ENCODE measurements at regions not wholly inside any gene's neighbourhood (a gene's known extent, or its start where the extent isn't known, plus 50 kb on each side); places are given as distances from the start of the nearest gene placed in this dataset.

DNA sequence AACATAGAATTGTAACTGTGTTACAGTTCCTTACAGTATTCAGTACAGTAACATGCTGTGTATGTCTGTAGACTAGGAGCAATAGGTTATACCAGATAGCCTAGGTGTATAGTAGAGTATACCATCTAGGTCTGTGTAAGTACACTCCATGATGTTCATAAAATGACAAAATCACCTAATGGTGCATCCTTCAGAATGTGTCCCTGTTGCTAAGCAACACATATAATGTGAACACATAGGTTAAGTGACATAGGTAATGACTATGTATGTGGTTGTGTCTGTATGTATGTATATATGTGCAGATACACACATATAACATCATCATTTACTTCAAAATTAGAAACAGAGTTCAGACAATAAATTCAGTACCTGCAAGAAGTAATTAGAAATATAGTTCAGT lies 146.8 kb upstream of the GAP43 start:
- H3K9ac ChIP-seq (ENCODE audit: extremely low read depth, insufficient read length, low read length): no peak overlapping the region
- H2BK12ac ChIP-seq (ENCODE audit: insufficient read length, low read depth, low read length): no peak overlapping the region
- H2AFZ ChIP-seq (ENCODE audit: low read length): no peak overlapping the region
- no peaks in the 10 kb centered on the region for H3K27me3 Mint-ChIP-seq (ENCODE audit: low read depth)
- H3K4me1 ChIP-seq (ENCODE audit: insufficient read depth, low read length): peaks cover 5% of the 10 kb centered on the region; the same call in 1 of the 2 replicates
- H3K79me2 ChIP-seq (ENCODE audit: insufficient read depth, low read length): no peaks in the 10 kb centered on the region
- peaks cover 12 to 14% of the 10 kb centered on the region in 2 experiments for H3K4me1 Mint-ChIP-seq
- H4K20me1 ChIP-seq (ENCODE audit: control insufficient read depth, insufficient read depth, insufficient read length): no peaks in the 10 kb centered on the region
- no peak overlapping the region for H3K56ac ChIP-seq (ENCODE audit: insufficient read length, low read depth, low read length)
- H2BK5ac ChIP-seq (ENCODE audit: insufficient read length, low read length): no peak overlapping the region
- no peaks in the 10 kb centered on the region for H3K9me3 Mint-ChIP-seq
- no peak overlapping the region for H3K4me2 ChIP-seq (ENCODE audit: insufficient read depth, insufficient read length, low read length)
- no peak overlapping the region for H4K91ac ChIP-seq (ENCODE audit: insufficient read length, low read depth, low read length)
- H3K9me3 ChIP-seq (ENCODE audit: control insufficient read depth, low read depth, low read length): no peaks in the 10 kb centered on the region
- no peak overlapping the region for H2AK5ac ChIP-seq (ENCODE audit: insufficient read length, low read length)
- no peaks in the 10 kb centered on the region for H3K23me2 ChIP-seq (ENCODE audit: insufficient read length, low read depth, low read length, poor library complexity, severe bottlenecking)
- no peak overlapping the region for H4K5ac ChIP-seq (ENCODE audit: insufficient read length, low read depth, low read length)
- no peak overlapping the region for H3K4me3 Mint-ChIP-seq
- no peak for DNase-seq
- H3T11ph ChIP-seq (ENCODE audit: low read length): no peak overlapping the region
- no peak overlapping the region for H3K23ac ChIP-seq (ENCODE audit: insufficient read length, low read depth, low read length)
- H2BK15ac ChIP-seq (ENCODE audit: low read depth, low read length): no peak overlapping the region
- no peak overlapping the region for H3K27ac ChIP-seq (ENCODE audit: insufficient read length, low read depth, low read length)
- no peak overlapping the region for H2BK120ac ChIP-seq (ENCODE audit: low read depth, low read length, poor library complexity, severe bottlenecking)
- H3K27ac Mint-ChIP-seq: no peak overlapping the region
- no peaks in the 10 kb centered on the region for H3K27me3 ChIP-seq (ENCODE audit: insufficient read depth, low read length)
- no peak overlapping the region for H3K4ac ChIP-seq (ENCODE audit: low read depth, low read length)
- H3K36me3 Mint-ChIP-seq (ENCODE audit: insufficient read depth in 1 of 3, low read depth in 3 of 3): no peaks in the 10 kb centered on the region
- no peaks in the 10 kb centered on the region for H3K79me1 ChIP-seq (ENCODE audit: insufficient read depth, low read depth, low read length, poor library complexity, severe bottlenecking)
- H4K8ac ChIP-seq (replicated peaks; ENCODE audit: insufficient read length, low read depth, low read length): no peak overlapping the region
- no peak overlapping the region for H2BK20ac ChIP-seq (ENCODE audit: low read depth, low read length, poor library complexity, severe bottlenecking)
- no peak overlapping the region for H3K18ac ChIP-seq (ENCODE audit: insufficient read length, low read depth, low read length)
- TF ChIP-seq, protein P1, sequence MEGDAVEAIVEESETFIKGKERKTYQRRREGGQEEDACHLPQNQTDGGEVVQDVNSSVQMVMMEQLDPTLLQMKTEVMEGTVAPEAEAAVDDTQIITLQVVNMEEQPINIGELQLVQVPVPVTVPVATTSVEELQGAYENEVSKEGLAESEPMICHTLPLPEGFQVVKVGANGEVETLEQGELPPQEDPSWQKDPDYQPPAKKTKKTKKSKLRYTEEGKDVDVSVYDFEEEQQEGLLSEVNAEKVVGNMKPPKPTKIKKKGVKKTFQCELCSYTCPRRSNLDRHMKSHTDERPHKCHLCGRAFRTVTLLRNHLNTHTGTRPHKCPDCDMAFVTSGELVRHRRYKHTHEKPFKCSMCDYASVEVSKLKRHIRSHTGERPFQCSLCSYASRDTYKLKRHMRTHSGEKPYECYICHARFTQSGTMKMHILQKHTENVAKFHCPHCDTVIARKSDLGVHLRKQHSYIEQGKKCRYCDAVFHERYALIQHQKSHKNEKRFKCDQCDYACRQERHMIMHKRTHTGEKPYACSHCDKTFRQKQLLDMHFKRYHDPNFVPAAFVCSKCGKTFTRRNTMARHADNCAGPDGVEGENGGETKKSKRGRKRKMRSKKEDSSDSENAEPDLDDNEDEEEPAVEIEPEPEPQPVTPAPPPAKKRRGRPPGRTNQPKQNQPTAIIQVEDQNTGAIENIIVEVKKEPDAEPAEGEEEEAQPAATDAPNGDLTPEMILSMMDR (conservative IDR thresholded peaks at IDR 0.05): no peak
- no peak overlapping the region for H3K14ac ChIP-seq (ENCODE audit: insufficient read depth, low read length)

Measured in H9 (cell line).